OCI-LY7 (cell line): ENCODE measurements at regions not wholly inside any gene's neighbourhood (a gene's known extent, or its start where the extent isn't known, plus 50 kb on each side); places are given as distances from the start of the nearest gene placed in this dataset.
"Not testable (repeated sequence)": the region's sequence is repeated elsewhere in the genome, so short reads cannot be mapped to it uniquely, and the experiment has no call there.

Experiments
- BruUV-seq: library from RNA; stranded (reverse); fragments of 400-500 nt; replicated peaks from 2 replicates; lab custom pipeline; 2021; lab: Mats Ljungman, UMichigan
- CTCF ChIA-PET: fragments of 300-600 bp; sonication (Branson Sonifier 250); formaldehyde crosslinking; loops from one replicate; lab custom pipeline; 2022; ENCODE audit warnings: antibody characterized with exemption; ENCODE audit not compliant: unreplicated experiment; lab: Charles Lee
- POLR2A ChIA-PET: fragments of 300-600 bp; sonication (Branson Sonifier 250); formaldehyde crosslinking; loops from one replicate; lab custom pipeline; 2022; ENCODE audit warnings: antibody characterized with exemption; lab: Charles Lee
- DNase-seq: peaks from one replicate; pipeline ENCODE4 v3.0.0-alpha.2; 2015; ENCODE audit warnings: low spot score
- H2AFZ ChIP-seq: fragments of 200-600 bp; sonication (generic), shearing (Covaris generic); 2 replicates; pipeline ENCODE4 v1.6.1; 2014; ENCODE audit warnings: mild to moderate bottlenecking, antibody characterized with exemption, low read length, moderate library complexity
- H3K27ac ChIP-seq: fragments of 200-600 bp; sonication (generic); 2 replicates; pipeline ENCODE4 v1.5.1; 2014; ENCODE audit warnings: mixed run types, low read depth, mild to moderate bottlenecking, moderate library complexity, low read length, inconsistent platforms; ENCODE audit not compliant: poor library complexity, severe bottlenecking
- H3K36me3 ChIP-seq: fragments of 200-600 bp; sonication (generic); 2 replicates; pipeline ENCODE4 v1.6.1; 2014; ENCODE audit warnings: mild to moderate bottlenecking, antibody characterized with exemption, low read length, moderate library complexity, mixed read lengths; ENCODE audit not compliant: insufficient read depth
- H3K4me1 ChIP-seq: fragments of 200-600 bp; sonication (generic); 2 replicates; pipeline ENCODE4 v1.5.1; 2014; ENCODE audit warnings: mild to moderate bottlenecking, low read length; ENCODE audit not compliant: insufficient read depth, poor library complexity, severe bottlenecking
- H3K4me2 ChIP-seq: fragments of 200-600 bp; sonication (generic); 2 replicates; pipeline ENCODE4 v1.6.1; 2014; ENCODE audit warnings: mild to moderate bottlenecking, low read length
- H3K4me3 ChIP-seq: fragments of 200-600 bp; sonication (generic); 2 replicates; pipeline ENCODE4 v1.5.1; 2014; ENCODE audit warnings: mild to moderate bottlenecking, low read depth, low read length; ENCODE audit not compliant: poor library complexity, severe bottlenecking
- H3K79me2 ChIP-seq: fragments of 200-600 bp; sonication (generic); 2 replicates; pipeline ENCODE4 v1.6.1; 2016; ENCODE audit warnings: low read depth, mild to moderate bottlenecking, low read length, moderate library complexity, mixed read lengths; ENCODE audit not compliant: insufficient read depth
- H3K9me2 ChIP-seq: fragments of 200-600 bp; sonication (generic); 2 replicates; pipeline ENCODE4 v1.6.1; 2016; ENCODE audit warnings: mild to moderate bottlenecking, low read length, mixed read lengths; ENCODE audit not compliant: insufficient read depth
- H3K9me3 ChIP-seq: fragments of 200-600 bp; sonication (generic); 2 replicates; pipeline ENCODE4 v1.6.1; 2014; ENCODE audit warnings: mild to moderate bottlenecking, mixed run types, low read length, mixed read lengths
- H4K20me1 ChIP-seq: fragments of 200-600 bp; sonication (generic); 2 replicates; pipeline ENCODE4 v1.6.1; 2014; ENCODE audit warnings: mild to moderate bottlenecking, antibody characterized with exemption, low read length, moderate library complexity, mixed read lengths; ENCODE audit not compliant: insufficient read depth
- CTCF ChIP-seq: fragments of 200-600 bp; sonication (generic); conservative IDR thresholded peaks from 2 replicates; pipeline ENCODE4 v1.5.1; 2014; ENCODE audit warnings: mild to moderate bottlenecking, antibody characterized with exemption, low read length, moderate library complexity, mixed read lengths
- EZH2phosphoT487 ChIP-seq: fragments of 200-600 bp; sonication (generic); IDR thresholded peaks from 2 replicates; pipeline ENCODE4 v1.6.1; 2018; ENCODE audit warnings: low read depth, borderline replicate concordance, mild to moderate bottlenecking, mixed run types, antibody characterized with exemption, low read length, moderate library complexity, mixed read lengths
- intact Hi-C: fragments of 100-400 bp; cut with micrococcal nuclease; formaldehyde crosslinking; loops from one replicate; pipeline ENCODE4 v1.10.0; 2022; ENCODE audit not compliant: unreplicated experiment

GRCh38 chr7:79767192-79767591 is 313.7 kb upstream of the MAGI2 start:
- H3K4me1 ChIP-seq, H2AFZ ChIP-seq, H3K4me2 ChIP-seq, CTCF ChIA-PET, H3K9me3 ChIP-seq, H3K79me2 ChIP-seq, DNase-seq, H3K9me2 ChIP-seq, H4K20me1 ChIP-seq, intact Hi-C loops, H3K4me3 ChIP-seq, H3K36me3 ChIP-seq, H3K27ac ChIP-seq, BruUV-seq, POLR2A ChIA-PET: not testable (repeated sequence)

- CTCF ChIA-PET: no interaction called here
- Histone ChIP-seq H3K9me2 (no peaks in the 10 kb centered on the region), H3K36me3 (no peaks in the 10 kb centered on the region), H3K4me1 (no peaks in the 10 kb centered on the region), H3K27ac (no peak overlapping the region), H3K4me2 (no peak overlapping the region), H3K9me3 (no peaks in the 10 kb centered on the region), H4K20me1 (no peaks in the 10 kb centered on the region), H3K4me3 (no peak overlapping the region), H3K79me2 (no peaks in the 10 kb centered on the region), H2AFZ (no peak overlapping the region)
- no peak for DNase-seq
- intact Hi-C loops: no loop called here
- TF ChIP-seq CTCF: no peak
- no peak for TF ChIP-seq EZH2phosphoT487
- no TSS peak for BruUV-seq
- POLR2A ChIA-PET: no interaction called here
Observed at GRCh38 chr7:79761876-79762429, 308.5 kb upstream of the MAGI2 start.

GRCh38 chr7:79750941-79751340 is 297.5 kb upstream of the MAGI2 start:
- H3K4me1 ChIP-seq, H3K79me2 ChIP-seq, H3K27ac ChIP-seq, H2AFZ ChIP-seq, H3K36me3 ChIP-seq, H3K4me2 ChIP-seq, H3K9me2 ChIP-seq, H3K9me3 ChIP-seq, H4K20me1 ChIP-seq, BruUV-seq, DNase-seq, H3K4me3 ChIP-seq, CTCF ChIA-PET, POLR2A ChIA-PET, intact Hi-C loops: not testable (repeated sequence)

- Histone ChIP-seq H4K20me1 (no peaks in the 10 kb centered on the region), H3K4me1 (no peaks in the 10 kb centered on the region), H3K27ac (no peak overlapping the region), H3K4me2 (no peak overlapping the region), H3K9me2 (no peaks in the 10 kb centered on the region), H3K36me3 (no peaks in the 10 kb centered on the region), H3K9me3 (no peaks in the 10 kb centered on the region), H3K4me3 (no peak overlapping the region), H3K79me2 (no peaks in the 10 kb centered on the region), H2AFZ (no peak overlapping the region)
- POLR2A ChIA-PET: no interaction called here
- CTCF ChIA-PET: no interaction called here
- TF ChIP-seq EZH2phosphoT487 (no peak), CTCF (no peak)
- intact Hi-C loops: no loop called here
- no TSS peak for BruUV-seq
- DNase-seq: no peak
Observed at GRCh38 chr7:79749856-79750255, 296.4 kb upstream of the MAGI2 start.
